Inflammatory macrophage treated with lipopolysaccharide for 1 hour (primary cell): ENCODE measurements at regions not wholly inside any gene's neighbourhood (a gene's known extent, or its start where the extent isn't known, plus 50 kb on each side); places are given as distances from the start of the nearest gene placed in this dataset.

Experiments
- DNase-seq, 2 donors: peaks; one replicate each; pipeline ENCODE4 v3.0.0-alpha.2; 2020 to 2022

DNA sequence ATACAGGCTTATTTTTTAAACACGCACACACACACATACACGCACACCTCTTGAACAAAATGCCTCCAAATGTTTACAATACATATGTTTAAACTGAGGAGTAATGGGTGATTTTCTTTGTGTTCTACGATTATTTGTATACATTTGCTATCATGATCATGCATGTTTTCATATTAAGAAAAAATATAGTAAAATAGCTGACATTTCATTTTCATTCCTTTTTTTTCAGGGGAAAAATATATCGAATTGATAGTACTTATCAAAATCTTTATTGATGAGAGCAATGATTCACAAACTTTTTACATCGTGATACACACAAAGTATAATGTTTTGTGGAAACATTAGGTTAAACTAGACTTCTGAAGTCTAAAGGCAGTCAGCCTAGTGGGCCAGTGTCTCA is 618.9 kb downstream of the TECRL start:
- DNase-seq = no peak

DNA sequence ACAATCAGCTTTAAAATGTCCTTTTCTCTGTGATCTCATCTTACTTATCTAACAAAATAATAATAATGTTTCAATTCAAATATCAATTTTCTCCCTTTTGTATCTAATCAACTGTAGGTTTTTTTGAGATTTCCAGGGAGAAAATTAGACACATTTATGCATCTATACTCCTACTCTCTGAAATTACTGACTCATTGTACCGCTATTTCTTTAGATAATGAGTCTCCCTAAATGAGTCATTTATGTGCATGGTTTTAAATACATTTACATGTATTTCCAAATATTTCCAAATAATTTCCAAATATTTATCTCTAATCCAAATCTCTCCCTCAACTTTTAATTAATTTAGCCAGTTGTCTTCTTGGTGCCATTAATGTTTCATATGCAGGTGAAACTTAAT is 621.0 kb downstream of the TECRL start:
- no peak for DNase-seq

DNA sequence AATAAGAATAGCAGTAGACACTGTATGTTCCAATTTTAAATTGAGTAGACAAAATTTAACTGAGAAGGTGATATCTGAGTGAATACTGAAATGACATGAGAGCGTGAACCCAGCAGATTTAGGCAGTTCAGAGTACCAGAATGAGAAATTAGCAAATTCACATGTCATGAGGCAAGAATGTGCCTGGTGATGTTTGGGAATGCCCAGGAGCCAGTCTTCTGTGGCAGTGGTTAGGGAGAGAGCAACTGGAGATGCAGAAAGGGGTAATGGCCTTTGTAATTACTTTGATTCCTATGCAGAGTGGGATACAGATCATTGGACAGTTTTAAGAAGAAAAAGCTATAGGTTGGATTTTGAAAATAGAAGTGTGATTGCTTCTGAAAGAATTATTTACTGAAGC is 621.9 kb downstream of the TECRL start:
- DNase-seq = no peak

DNA sequence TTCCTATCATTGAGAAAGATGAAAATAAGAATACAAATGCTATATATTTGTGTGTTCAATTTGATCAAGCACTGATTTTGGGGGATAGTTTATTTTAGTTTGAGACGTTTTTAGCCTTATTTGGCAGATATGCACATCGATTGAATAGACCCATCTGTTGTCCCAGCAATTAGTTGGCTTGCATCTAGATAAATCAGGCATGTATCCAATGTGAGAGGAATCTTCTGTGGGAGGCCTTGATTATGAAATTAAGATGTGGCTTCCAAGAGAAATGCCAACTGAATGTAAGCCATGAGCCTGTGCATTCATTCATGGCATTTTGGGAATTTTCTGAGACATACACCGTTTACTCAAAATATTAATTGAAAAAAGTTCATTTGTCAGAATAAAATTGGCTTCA is 623.1 kb downstream of the TECRL start:
- DNase-seq = no peak

DNA sequence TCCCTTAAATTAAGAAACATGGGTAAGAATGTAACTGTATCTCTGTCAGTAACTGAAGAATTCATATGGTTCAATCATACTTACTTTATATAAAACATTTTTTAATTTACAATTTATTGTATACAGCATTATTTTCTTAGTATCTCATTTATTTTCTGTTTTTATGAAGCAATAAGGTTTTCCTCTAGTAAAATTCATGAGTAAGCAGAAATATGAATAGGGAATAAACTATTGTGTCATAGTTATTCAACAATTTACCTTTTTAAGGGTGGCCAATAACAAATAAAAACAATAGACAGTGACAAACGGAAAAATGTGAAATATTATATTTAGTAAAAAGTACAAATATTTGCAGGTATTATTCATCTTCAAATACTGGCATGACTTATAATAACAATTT is 624.4 kb downstream of the TECRL start:
- no peak for DNase-seq

DNA sequence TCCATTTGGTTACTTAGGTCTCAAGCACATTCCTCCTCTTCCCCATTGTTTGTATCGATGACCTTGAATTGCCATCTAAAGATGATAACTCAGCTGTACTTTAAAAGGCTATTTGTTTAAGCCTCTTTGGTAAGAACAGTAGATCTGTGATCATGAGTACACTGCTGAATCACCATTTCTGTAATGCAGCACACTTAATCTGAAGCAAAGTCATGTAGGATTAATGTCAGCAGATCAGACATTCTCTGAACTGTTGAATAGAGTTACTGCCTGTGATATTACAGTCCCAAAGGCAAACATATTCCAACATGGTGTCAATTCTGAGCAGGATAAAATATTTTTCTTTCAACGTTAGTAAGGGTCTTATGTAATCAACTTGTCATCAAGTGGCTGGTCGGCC is 631.6 kb downstream of the TECRL start:
- DNase-seq = no peak

DNA sequence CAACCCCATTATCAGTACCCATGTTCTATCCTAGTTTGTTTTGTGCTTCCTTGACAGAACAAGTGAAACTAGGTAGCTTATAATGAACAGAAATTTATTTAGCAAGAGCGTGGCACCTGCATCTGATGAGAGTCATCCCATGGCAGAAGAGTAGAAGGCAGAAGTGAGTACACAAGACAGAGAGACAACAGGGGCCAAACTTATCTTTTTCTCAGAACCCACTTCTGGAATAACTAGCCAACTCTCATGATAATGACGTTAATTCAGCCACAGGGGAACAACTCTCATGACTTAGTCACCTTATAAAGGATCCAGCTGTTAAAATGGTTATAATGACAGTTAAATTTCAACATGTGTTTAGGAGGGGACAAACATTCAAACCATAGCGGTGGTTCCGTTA is 644.9 kb downstream of the TECRL start:
- no peak for DNase-seq

DNA sequence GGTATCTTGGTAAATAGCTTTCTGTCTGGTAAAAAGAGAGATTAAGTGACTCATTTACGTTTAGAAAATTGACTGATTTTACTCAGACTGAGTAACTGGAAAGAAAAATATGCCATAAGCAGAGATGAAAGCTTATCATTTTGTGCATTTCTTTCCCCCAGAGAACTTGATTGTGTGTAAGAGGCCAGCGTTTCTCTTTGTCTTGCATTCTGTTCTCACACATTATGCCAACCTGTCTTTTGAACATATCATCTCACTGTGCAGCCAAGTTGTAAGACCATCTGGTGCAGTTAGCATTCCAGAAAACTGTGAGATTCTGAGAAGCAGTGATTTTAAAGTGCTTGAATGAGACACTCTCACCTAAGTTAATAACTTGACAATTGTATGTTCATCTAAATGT is 651.3 kb downstream of the TECRL start:
- DNase-seq = no peak

DNA sequence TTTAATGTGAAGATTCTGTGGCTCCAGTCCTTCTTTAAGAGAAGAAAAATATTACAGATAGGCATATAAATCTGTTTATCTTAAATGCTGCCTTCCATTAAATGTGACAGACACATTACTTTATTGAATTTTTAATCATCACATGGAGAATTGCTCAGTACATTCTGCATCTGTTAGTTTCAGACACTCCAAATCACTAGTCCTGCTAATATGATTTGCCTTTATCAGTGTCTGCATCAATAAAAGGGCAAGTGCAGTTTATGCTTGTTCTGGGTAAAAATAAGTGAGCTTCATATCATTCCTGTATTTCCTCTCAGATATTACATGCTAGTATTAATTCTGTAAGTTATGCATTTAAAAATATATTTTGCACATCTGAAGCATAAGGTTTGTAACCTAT is 666.4 kb downstream of the TECRL start:
- DNase-seq = no peak

DNA sequence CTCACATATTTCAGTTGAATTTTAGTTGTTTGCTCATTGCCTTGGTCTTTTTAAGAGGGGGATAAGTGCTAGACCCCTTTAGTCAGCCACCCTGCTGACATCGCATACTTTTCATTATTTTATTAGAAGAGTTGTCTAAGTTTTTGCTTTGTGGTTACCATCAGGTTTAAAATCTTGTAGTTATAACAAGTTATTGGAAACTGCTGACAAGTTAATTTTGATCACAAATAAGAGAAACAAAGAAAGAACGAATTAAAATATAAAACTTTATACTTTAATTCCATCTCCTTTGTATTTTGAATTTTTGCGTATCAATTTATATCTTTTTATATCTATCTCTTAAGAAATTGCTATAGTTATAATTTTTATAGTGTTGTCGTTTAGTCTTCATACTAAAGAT is 679.7 kb downstream of the TECRL start:
- no peak for DNase-seq

DNA sequence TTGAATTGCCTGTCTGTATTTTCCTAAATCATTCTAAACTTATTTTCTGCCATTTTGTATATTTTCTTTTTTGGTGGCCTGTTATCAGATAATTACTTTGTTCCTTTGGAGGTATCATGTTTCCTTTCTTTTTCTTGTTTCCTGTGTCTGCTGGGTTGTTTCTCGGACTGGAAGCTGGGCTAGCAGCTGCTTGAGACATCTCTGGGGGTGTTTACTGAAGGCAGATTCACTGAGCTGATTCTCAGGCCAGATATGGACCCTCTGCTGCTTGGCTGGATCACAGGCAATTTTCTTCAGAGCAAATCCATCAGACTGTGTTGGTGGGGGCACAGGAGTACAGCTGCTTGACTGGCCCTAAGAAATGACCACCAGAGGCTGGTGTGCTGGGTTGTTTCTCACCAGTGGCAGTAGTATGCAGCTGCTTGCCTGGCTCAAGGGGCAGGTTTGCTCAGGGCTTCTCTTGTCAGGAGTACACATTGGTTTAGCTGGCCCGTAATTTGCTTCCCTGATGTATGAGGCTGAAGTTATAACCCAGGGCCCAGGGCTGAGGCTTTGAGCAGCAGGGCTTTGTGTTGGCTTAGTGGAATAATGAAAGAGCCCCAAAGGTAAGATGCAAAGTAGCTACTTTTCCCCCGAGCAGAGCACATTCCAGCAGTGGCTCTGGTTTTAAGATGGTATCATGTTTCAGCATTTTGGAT is 680.6 kb downstream of the TECRL start:
- DNase-seq = no peak

DNA sequence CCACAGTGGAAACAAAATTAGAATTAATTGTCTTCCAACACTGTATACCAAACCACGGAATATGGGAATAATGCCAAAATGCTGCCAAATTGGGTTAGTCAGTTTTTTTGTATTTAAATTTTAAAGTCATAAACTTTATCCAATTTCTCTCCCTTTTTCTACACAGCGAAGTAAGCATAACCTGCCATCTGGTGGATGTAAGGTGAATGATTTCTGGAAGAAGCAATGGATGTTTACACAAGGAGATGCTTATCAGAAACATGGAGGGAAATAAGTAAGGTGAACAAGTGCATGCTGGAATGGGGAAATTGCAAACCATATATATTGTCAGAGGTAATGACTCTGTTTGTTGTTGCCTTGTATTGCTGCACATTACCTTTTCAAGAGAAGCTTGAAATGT is 691.9 kb downstream of the TECRL start:
- DNase-seq = no peak

DNA sequence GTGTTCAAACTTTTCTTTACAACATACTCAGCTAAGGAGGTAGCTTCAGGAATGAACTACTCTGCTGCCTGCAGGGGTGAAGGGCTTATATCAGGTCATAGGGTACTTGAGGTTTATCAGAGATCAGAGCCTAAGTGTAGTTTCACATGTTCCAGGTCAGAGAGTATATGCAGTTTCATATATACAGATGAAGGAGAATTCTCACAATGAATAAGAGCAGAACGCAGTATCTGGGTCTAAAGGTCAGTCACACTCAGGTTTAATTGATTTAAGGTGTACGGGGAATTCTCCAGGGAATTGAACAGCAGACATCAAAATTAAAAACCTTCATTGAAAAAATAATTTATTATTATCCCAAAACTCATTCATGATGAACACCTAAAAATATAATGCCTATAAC is 700.6 kb downstream of the TECRL start:
- no peak for DNase-seq

DNA sequence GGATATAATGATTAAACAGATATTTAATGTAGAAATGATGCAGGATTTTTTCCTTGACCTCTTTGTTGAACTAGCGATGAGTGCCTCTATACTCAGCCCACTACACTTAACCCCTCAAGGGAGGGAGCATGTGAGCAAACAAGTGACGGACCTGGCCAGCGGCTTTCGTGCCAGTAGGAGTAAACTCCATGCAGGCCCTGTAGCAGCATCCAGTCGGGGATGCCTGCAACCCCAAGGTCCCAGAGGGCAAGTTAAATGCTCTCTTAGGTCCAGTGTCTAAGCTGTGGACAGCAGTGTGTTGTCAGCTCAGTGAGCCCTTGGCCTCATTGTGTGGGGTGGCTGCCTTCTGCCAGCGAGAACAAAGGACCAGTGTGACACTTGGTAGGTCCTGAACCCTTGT is 708.7 kb downstream of the TECRL start:
- no peak for DNase-seq

DNA sequence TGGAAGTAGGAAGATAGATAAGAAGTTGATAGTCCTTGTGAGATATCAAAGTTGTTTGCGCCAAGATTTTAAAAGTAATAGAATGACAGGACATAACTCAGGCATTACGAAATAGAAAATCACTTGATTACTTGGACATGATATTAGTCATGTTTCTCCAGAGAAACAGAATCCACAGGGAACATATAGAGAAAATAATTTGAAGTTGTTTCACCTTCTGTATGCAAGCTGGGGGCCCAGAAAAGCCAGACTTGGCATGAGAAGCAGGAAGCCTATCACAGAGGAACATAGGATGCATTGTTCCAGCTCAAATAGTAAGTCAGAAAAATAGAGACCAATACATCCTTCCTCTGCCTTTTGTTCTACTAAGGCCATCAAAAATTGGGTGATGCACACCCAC is 715.9 kb downstream of the TECRL start:
- no peak for DNase-seq

DNA sequence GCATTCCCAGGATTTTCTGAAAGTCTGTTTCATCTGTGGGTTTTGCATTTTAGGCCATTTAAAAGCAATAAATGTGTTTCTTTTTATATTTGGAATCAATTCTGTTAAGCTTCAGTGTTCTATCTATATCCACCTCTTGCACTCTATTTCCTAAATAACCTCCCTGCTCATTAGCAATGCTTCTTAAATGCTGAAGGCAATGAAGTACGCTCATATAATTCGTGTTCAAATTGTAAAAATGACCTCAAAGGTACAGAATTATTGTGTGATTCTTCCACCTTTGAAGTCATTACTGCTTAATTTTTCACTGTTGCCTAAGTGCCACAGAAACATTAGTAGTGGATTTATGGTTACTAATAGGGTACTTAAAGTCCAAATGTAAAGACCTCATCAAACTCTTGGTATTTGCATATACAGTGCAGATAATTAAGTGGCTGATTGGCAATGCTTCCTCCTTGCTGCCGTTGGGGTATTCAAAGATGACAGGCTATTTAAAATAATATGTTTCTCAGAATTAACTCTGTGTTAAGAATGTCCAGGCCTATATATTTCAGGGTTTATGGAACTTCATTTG is 730.8 kb downstream of the TECRL start:
- no peak for DNase-seq

DNA sequence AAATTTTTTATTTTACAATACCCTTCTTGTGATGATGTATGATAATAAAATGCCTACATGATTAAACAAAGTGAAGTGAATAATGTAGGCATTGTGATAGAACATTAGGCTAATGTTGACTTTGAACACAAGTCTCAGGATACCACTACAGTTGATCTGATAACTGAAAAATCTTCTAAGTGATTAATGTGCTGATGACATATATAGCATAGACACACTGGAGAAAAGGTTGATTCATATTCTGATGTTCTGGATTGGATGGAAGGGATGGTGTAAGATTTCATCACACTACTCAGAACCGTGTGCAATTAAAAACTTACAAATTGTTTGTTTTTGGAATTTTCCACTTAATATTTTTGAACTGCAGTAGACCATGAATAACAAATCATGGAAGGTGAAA is 738.5 kb downstream of the TECRL start:
- DNase-seq = no peak

DNA sequence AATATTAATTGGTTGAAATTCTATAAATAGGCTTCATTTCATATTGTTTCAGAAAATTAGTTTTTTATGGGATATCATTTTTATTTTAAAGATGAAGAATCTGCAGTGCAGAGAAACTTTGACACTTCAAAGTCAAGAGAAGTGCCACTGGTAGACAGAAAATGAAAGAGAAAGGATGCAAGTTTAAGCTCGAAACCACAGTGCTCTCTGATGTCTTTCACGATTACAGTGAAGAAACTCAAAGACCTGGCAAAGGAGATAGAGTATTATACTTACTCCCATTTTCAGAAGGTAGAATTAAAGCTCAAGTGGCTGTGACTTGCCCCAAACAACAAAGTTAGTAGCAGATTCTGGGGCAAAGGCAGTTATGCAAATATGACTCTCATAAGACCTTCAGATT is 745.4 kb downstream of the TECRL start:
- no peak for DNase-seq

DNA sequence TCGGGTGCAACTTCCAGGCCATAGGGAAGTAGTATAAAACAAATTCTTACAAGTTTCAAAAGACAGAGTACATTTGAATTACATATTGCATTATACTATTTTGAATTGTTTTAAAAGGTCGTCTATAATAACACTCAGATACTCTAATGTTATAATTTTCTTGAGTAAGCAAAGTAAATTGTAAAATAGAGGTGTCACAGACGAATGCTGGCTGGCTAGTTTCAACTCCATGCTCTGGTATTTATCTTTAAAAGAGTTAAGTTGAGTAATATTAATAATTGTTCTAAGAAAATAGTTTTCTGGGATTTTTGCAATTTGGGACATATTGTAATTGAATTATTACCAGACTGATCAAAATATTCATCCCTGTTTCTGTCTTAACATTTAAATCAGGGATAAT is 764.9 kb downstream of the TECRL start:
- no peak for DNase-seq

DNA sequence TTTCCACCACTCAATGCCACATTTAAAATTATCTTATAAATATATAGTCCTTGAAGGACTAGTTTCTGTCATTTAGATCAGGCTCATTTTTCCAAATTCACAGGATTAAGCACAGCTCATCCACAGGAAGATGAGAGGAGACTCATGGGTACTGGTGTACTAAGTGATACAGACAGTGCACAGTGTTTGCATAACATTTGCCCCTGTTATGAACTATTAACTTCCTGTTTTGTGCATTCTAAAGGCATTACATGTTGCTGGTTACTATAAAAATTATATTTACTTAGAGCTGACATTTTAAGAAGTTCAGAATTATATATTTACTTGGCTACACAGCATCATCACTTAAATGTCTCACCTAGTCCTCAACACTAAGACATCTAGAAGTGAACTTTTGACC is 772.0 kb downstream of the TECRL start:
- DNase-seq = no peak

DNA sequence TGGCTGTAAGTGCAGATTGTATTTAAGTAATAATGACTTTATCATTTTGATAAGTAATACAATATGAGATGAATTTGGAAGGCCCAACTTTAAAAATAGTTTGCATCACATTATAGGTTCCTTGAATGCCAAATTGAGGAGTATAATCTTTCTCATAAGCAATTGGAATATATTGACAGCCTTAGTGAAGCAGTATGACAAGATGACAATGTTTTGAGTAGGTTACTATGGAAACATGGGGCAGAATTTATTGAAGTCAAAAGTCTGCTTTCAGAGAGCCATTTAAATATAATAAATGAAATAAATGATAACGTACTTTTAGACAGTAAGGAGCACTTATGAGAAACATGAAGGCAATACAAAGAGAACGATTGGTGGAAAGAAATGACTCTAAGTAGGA is 776.4 kb downstream of the TECRL start:
- no peak for DNase-seq

DNA sequence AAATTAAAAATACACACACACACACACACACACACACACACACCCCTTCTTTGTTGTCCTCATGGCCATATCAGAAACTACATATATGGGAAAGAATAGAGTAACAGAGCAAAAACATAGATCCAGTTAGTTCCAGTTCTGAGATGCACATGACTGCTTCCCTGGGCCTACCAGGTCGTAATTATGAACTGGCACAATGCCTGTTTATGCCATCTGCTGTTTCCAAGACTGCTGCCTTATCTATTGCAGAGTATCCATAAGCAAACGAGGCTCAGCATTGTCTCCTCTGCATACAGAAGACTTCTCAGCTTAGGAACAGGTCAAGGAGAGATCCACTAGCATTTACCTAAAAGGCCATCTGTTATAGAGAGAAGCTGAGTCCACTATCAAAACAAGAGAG is 789.0 kb downstream of the TECRL start:
- no peak for DNase-seq

DNA sequence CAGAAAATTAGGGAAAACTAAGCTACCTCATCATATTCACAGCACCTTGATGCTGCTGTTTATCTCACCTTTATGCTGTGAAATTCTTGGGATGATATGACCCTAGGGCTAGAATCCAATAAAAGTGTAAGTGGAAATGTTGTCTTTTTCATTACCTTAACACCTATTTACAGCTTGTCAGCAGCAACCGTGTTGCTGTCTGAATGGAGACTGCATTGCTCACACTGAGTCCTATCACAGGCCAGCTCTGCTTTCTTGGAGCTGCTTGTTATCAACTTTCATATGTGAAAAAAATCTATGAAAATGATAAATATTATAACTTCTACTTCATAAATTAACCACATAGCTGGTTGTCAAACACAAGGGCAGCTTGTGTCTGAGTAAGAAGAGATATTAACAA is 789.5 kb downstream of the TECRL start:
- no peak for DNase-seq

DNA sequence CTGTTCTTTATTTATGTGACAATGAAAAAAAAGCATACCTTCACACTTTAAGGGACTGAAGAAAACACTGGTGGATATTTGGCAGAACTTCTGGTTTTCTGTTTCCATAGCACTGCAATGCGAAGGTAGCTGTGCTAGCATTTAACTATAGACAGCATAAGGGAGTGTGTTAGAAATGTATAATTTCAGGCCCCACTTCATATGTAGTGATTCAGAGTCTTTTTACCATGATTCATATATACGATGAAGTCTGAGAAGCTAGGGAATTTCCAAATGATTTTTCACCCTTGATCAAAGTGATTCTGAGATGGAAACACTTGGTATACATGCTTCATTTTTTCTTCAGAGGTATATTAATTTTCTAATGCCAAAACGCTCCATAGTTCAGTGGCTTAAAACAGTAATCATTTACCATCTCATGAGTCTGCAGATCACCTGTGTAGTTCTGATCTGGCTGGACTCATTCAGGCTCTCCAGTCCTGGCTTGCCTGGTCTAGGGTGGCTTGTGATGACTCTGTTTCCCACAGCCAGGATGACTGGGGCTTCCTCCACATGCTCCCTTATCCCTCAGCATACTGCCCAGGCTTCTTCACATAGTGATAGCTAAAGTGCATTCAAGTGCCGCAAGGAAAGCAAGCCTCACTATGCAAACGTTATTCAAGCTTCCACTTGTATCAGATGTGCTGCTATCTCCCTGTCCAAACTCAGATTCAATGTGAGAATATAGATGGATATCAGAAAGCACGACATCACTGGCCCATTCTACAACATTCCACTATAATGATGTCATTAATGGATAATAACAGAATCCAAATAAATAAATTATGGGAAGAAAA is 790.1 kb downstream of the TECRL start:
- DNase-seq = no peak
